IMR-90 (cell line): ENCODE measurements at regions not wholly inside any gene's neighbourhood (a gene's known extent, or its start where the extent isn't known, plus 50 kb on each side); places are given as distances from the start of the nearest gene placed in this dataset.

Experiments
- ATAC-seq: fragments of 200-7000 bp; cut with Tn5 transposase; 2 replicates; pipeline ENCODE4 v1.9.1; 2020; ENCODE audit warnings: low read depth, mild to moderate bottlenecking, moderate library complexity
- BruUV-seq: library from RNA; stranded (reverse); fragments of 400-500 nt; replicated peaks from 2 replicates; lab custom pipeline; 2021; lab: Mats Ljungman, UMichigan
- CTCF ChIA-PET: fragments of 300-600 bp; formaldehyde crosslinking; extraction: SDS; loops from one replicate; lab custom pipeline; 2021; ENCODE audit warnings: antibody characterized with exemption; lab: Yijun Ruan, JAX
- POLR2A ChIA-PET: fragments of 300-600 bp; sonication (Branson Sonifier 250); formaldehyde crosslinking; loops from one replicate; lab custom pipeline; 2022; ENCODE audit warnings: antibody characterized with exemption; ENCODE audit not compliant: unreplicated experiment; lab: Charles Lee
- DNase-seq: peaks from one replicate; pipeline ENCODE4 v3.0.0; 2013
- H2AFZ ChIP-seq: replicated peaks from 2 replicates; pipeline ENCODE3; 2013; ENCODE audit warnings: low read length, mild to moderate bottlenecking; ENCODE audit not compliant: poor library complexity
- H2AK5ac ChIP-seq: 2 replicates; pipeline ENCODE4 v1.6.1; 2013; ENCODE audit warnings: low read depth, low read length, inconsistent platforms
- H2AK9ac ChIP-seq: replicated peaks from 2 replicates; pipeline ENCODE3; 2013; ENCODE audit warnings: mild to moderate bottlenecking, low read depth, low read length, moderate library complexity; ENCODE audit not compliant: poor library complexity
- H2BK120ac ChIP-seq: 2 replicates; pipeline ENCODE4 v1.6.1; 2013; ENCODE audit warnings: low read depth, low read length, inconsistent platforms
- H2BK15ac ChIP-seq: 3 replicates; pipeline ENCODE4 v1.6.1; 2013; ENCODE audit warnings: low read depth, low read length, inconsistent platforms
- H2BK20ac ChIP-seq: 2 replicates; pipeline ENCODE4 v1.6.1; 2013; ENCODE audit warnings: low read depth, mild to moderate bottlenecking, inconsistent platforms, low read length, moderate library complexity
- H2BK5ac ChIP-seq: 2 replicates; pipeline ENCODE4 v1.6.1; 2013; ENCODE audit warnings: mild to moderate bottlenecking, low read depth, low read length, inconsistent platforms; ENCODE audit not compliant: poor library complexity, severe bottlenecking
- H3K14ac ChIP-seq: replicated peaks from 2 replicates; pipeline ENCODE4 v1.6.1; 2013; ENCODE audit warnings: low read depth, low read length, inconsistent platforms
- H3K18ac ChIP-seq: 2 replicates; pipeline ENCODE4 v1.6.1; 2013; ENCODE audit warnings: low read depth, low read length, control low read depth
- H3K23ac ChIP-seq: 2 replicates; pipeline ENCODE4 v1.6.1; 2013; ENCODE audit warnings: low read depth, low read length, inconsistent platforms
- H3K27ac ChIP-seq: 2 replicates; pipeline ENCODE4 v1.5.1; 2013; ENCODE audit warnings: mild to moderate bottlenecking, control low read depth, low read length; ENCODE audit not compliant: insufficient read depth
- H3K27me3 ChIP-seq: 2 replicates; pipeline ENCODE4 v1.6.1; 2013; ENCODE audit warnings: low read length; ENCODE audit not compliant: control insufficient read depth, insufficient read depth
- H3K36me3 ChIP-seq: 2 replicates; pipeline ENCODE4 v1.6.1; 2013; ENCODE audit warnings: low read length, mixed read lengths; ENCODE audit not compliant: control insufficient read depth, insufficient read depth
- H3K4ac ChIP-seq: 2 replicates; pipeline ENCODE4 v1.6.1; 2013; ENCODE audit warnings: low read depth, low read length, inconsistent platforms
- H3K4me1 ChIP-seq: 2 replicates; pipeline ENCODE4 v1.6.1; 2013; ENCODE audit warnings: low read length, mixed read lengths; ENCODE audit not compliant: control insufficient read depth, insufficient read depth
- H3K4me2 ChIP-seq: 2 replicates; pipeline ENCODE4 v1.6.1; 2013; ENCODE audit warnings: low read depth, mild to moderate bottlenecking, control low read depth, low read length, moderate library complexity
- H3K4me3 ChIP-seq: 2 replicates; pipeline ENCODE4 v1.5.1; 2013; ENCODE audit warnings: low read depth, mild to moderate bottlenecking, control low read depth, low read length, moderate library complexity; ENCODE audit not compliant: insufficient read depth
- H3K56ac ChIP-seq: 2 replicates; pipeline ENCODE4 v1.6.1; 2013; ENCODE audit warnings: low read length, inconsistent platforms; ENCODE audit not compliant: insufficient read depth; ENCODE audit errors: extremely low read depth
- H3K79me1 ChIP-seq, 2 experiments: 2 replicates each; pipeline ENCODE4 v1.6.1; 2013; ENCODE audit warnings: low read length in 2 of 2, inconsistent platforms in 1 of 2, low read depth in 1 of 2
- H3K9ac ChIP-seq: 2 replicates; pipeline ENCODE4 v1.6.1; 2013; ENCODE audit warnings: low read depth, low read length, control low read depth
- H3K9me1 ChIP-seq: 2 replicates; pipeline ENCODE4 v1.6.1; 2013; ENCODE audit warnings: low read length, inconsistent platforms; ENCODE audit not compliant: insufficient read depth
- H3K9me3 ChIP-seq: 2 replicates; pipeline ENCODE4 v1.6.1; 2013; ENCODE audit warnings: low read length; ENCODE audit not compliant: control insufficient read depth, insufficient read depth
- H4K20me1 ChIP-seq: 2 replicates; pipeline ENCODE4 v1.6.1; 2013; ENCODE audit warnings: low read length, inconsistent platforms; ENCODE audit not compliant: insufficient read depth
- H4K5ac ChIP-seq: 2 replicates; pipeline ENCODE4 v1.6.1; 2013; ENCODE audit warnings: mild to moderate bottlenecking, low read depth, low read length, control low read depth
- H4K8ac ChIP-seq, 2 experiments: 2 replicates each; pipeline ENCODE4 v1.6.1; 2013; ENCODE audit warnings: low read depth in 2 of 2, low read length in 2 of 2, control low read depth in 1 of 2, inconsistent platforms in 1 of 2
- H4K91ac ChIP-seq: 2 replicates; pipeline ENCODE4 v1.6.1; 2013; ENCODE audit warnings: low read depth, low read length, inconsistent platforms; ENCODE audit not compliant: insufficient read depth
- BHLHE40 ChIP-seq: fragments of 150-350 bp; IDR thresholded peaks from 2 replicates; pipeline ENCODE4 v1.6.1; 2016; ENCODE audit warnings: mild to moderate bottlenecking, low read depth, low read length
- CEBPB ChIP-seq: IDR thresholded peaks from 2 replicates; pipeline ENCODE4 v1.6.1; 2012; ENCODE audit warnings: low read depth, low read length, improper control_type of control experiment
- CHD1 ChIP-seq: IDR thresholded peaks from 2 replicates; pipeline ENCODE4 v1.6.1; 2012; ENCODE audit warnings: low read depth, low read length, improper control_type of control experiment
- CTCF ChIP-seq: conservative IDR thresholded peaks from 2 replicates; pipeline ENCODE4 v1.5.1; 2012; ENCODE audit warnings: mild to moderate bottlenecking, low read depth, low read length, improper control_type of control experiment
- ELK1 ChIP-seq: fragments of 150-350 bp; IDR thresholded peaks from 2 replicates; pipeline ENCODE4 v1.6.1; 2016; ENCODE audit warnings: low read depth, mild to moderate bottlenecking, low read length, moderate library complexity, borderline replicate concordance
- FOS ChIP-seq: fragments of 150-350 bp; IDR thresholded peaks from 2 replicates; pipeline ENCODE4 v1.6.1; 2016; ENCODE audit warnings: low read depth, low read length
- MAFK ChIP-seq: IDR thresholded peaks from 2 replicates; pipeline ENCODE4 v1.6.1; 2012; ENCODE audit warnings: low read depth, low read length, improper control_type of control experiment
- MAZ ChIP-seq: IDR thresholded peaks from 2 replicates; pipeline ENCODE4 v1.6.1; 2012; ENCODE audit warnings: low read depth, mild to moderate bottlenecking, low read length, improper control_type of control experiment, moderate library complexity, borderline replicate concordance
- MXI1 ChIP-seq: IDR thresholded peaks from 2 replicates; pipeline ENCODE4 v1.6.1; 2012; ENCODE audit warnings: low read depth, mild to moderate bottlenecking, low read length, moderate library complexity, borderline replicate concordance
- NFE2L2 ChIP-seq: fragments of 150-350 bp; IDR thresholded peaks from 2 replicates; pipeline ENCODE4 v1.6.1; 2016; ENCODE audit warnings: low read depth, mild to moderate bottlenecking, low read length
- POLR2A ChIP-seq: IDR thresholded peaks from 2 replicates; pipeline ENCODE4 v1.6.1; 2012; ENCODE audit warnings: mild to moderate bottlenecking, low read depth, low read length
- RAD21 ChIP-seq: IDR thresholded peaks from 2 replicates; pipeline ENCODE4 v1.6.1; 2012; ENCODE audit warnings: low read length, improper control_type of control experiment
- RCOR1 ChIP-seq: IDR thresholded peaks from 2 replicates; pipeline ENCODE4 v1.6.1; 2012; ENCODE audit warnings: mild to moderate bottlenecking, low read length, improper control_type of control experiment; ENCODE audit not compliant: insufficient replicate concordance
- RFX5 ChIP-seq: IDR thresholded peaks from 2 replicates; pipeline ENCODE4 v1.8.0; 2012; ENCODE audit warnings: low read depth, mild to moderate bottlenecking, low read length, moderate library complexity
- WGBS, 2 experiments: methylation state at CpG; one replicate each; pipeline versions ENCODE4 v1.1.5 to v1.1.7; 2013; ENCODE audit warnings: missing lambda C conversion rate in 2 of 2; ENCODE audit not compliant: insufficient read length in 1 of 2; ENCODE audit errors: extremely low coverage in 2 of 2; 5-methylcytosine and 5-hydroxymethylcytosine counted together
- dilution Hi-C: fragments of 300-500 bp; cut with HindIII; formaldehyde crosslinking; loops from one replicate; pipeline ENCODE4 v1.14.3; 2018; ENCODE audit warnings: low sequenced_read_pairs; ENCODE audit not compliant: unreplicated experiment
- in situ Hi-C: fragments of 300-500 bp; cut with MboI; formaldehyde crosslinking; loops from 3 replicates; pipeline ENCODE4 v1.14.3; 2019; ENCODE audit warnings: low sequenced_read_pairs, inconsistent platforms, mixed read lengths
- intact Hi-C: fragments of 100-400 bp; cut with micrococcal nuclease; formaldehyde crosslinking; loops from 2 replicates; pipeline ENCODE4 v1.10.0; 2022
- TF ChIP-seq, protein P1 (sequence below): fragments of 150-350 bp; IDR thresholded peaks from 2 replicates; pipeline ENCODE4 v1.6.1; 2017; ENCODE audit warnings: mild to moderate bottlenecking, antibody characterized with exemption, low read length, low read depth

GRCh38 chr12:42761086-42761485 is 171.5 kb upstream of the PRICKLE1 start:
- H2BK120ac ChIP-seq = no peak overlapping the region
- no TSS peak for BruUV-seq
- H2BK15ac ChIP-seq = no peak overlapping the region
- H3K23ac ChIP-seq = no peak overlapping the region
- DNase-seq (no peak), ATAC-seq (no peak)
- H2AK9ac ChIP-seq = no peak overlapping the region
- no peaks in the 10 kb centered on the region for H3K36me3 ChIP-seq
- no peak overlapping the region for H3K4me3 ChIP-seq
- no peak overlapping the region for H4K8ac ChIP-seq
- no peak overlapping the region for H2AK5ac ChIP-seq
- no peaks in the 10 kb centered on the region for H4K20me1 ChIP-seq
- peaks cover 6% of the 10 kb centered on the region; the same call in 1 of the 2 replicates for H3K9me1 ChIP-seq
- no CpG with 5 or more reads among the region's 1 CpG for WGBS, 2 experiments
- no peaks in the 10 kb centered on the region for H3K9me3 ChIP-seq
- intact Hi-C loops = no loop called here
- no peak overlapping the region for H3K18ac ChIP-seq
- in situ Hi-C loops = no loop called here
- H2BK20ac ChIP-seq = no peak overlapping the region
- peaks cover 12% of the 10 kb centered on the region for H3K4me1 ChIP-seq
- TF ChIP-seq BHLHE40 (no peak), MAZ (no peak), ELK1 (no peak), FOS (no peak), RAD21 (no peak), CHD1 (no peak), CTCF (no peak), NFE2L2 (no peak), POLR2A (no peak), CEBPB (no peak), RCOR1 (no peak), RFX5 (no peak), MAFK (no peak), MXI1 (no peak)
- TF ChIP-seq, protein P1, sequence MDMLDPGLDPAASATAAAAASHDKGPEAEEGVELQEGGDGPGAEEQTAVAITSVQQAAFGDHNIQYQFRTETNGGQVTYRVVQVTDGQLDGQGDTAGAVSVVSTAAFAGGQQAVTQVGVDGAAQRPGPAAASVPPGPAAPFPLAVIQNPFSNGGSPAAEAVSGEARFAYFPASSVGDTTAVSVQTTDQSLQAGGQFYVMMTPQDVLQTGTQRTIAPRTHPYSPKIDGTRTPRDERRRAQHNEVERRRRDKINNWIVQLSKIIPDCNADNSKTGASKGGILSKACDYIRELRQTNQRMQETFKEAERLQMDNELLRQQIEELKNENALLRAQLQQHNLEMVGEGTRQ = no peak
- no peak overlapping the region for H3K4me2 ChIP-seq
- no peak overlapping the region for H3K9ac ChIP-seq
- H3K79me1 ChIP-seq = no peaks in the 10 kb centered on the region
- no peak overlapping the region for H4K91ac ChIP-seq
- no peak overlapping the region for H4K5ac ChIP-seq
- H3K14ac ChIP-seq = no peak overlapping the region
- H3K4ac ChIP-seq = no peak overlapping the region
- no peak overlapping the region for H3K27ac ChIP-seq
- POLR2A ChIA-PET = interaction anchor here (0.6 kb wide), 1 partner anchor 26 kb away, joined by 3 read pairs; no protein-coding TSS in a partner anchor
- no peak overlapping the region for H2BK5ac ChIP-seq
- no peak overlapping the region for H3K56ac ChIP-seq
- dilution Hi-C loops = no loop called here
- no peak overlapping the region for H2AFZ ChIP-seq
- CTCF ChIA-PET = interaction anchor here (0.5 to 1.0 kb wide), 5 partner anchors 17 to 951 kb away, joined by 3 to 5 read pairs (median 3); no protein-coding TSS in a partner anchor
- no peaks in the 10 kb centered on the region for H3K27me3 ChIP-seq
